H1 (cell line): ENCODE measurements at regions not wholly inside any gene's neighbourhood (a gene's known extent, or its start where the extent isn't known, plus 50 kb on each side); places are given as distances from the start of the nearest gene placed in this dataset.

Experiments
- CTCF ChIA-PET: fragments of 300-600 bp; sonication (Branson Sonifier 250); formaldehyde crosslinking; loops from one replicate; lab custom pipeline; 2021; ENCODE audit not compliant: partially characterized antibody; lab: Charles Lee
- POLR2A ChIA-PET: fragments of 300-600 bp; sonication (Branson Sonifier 250); formaldehyde crosslinking; loops from one replicate; lab custom pipeline; 2021; ENCODE audit warnings: inconsistent platforms; ENCODE audit not compliant: partially characterized antibody; lab: Charles Lee
- DNase-seq, 2 experiments: peaks; one replicate each; pipeline versions ENCODE4 v3.0.0 to v3.0.0-alpha.2; 2010 to 2022; ENCODE audit warnings: low spot score in 2 of 2, low read depth in 1 of 2, mixed read lengths in 1 of 2
- FAIRE-seq: peaks from 2 replicates; lab custom pipeline; 2011; peaks lifted over from hg19 to GRCh38; lab: Jason Lieb, UNC
- H2AFZ ChIP-seq: 2 replicates; pipeline ENCODE4 v1.8.1; 2012; ENCODE audit warnings: low read length, inconsistent platforms
- H2AK5ac ChIP-seq: 2 replicates; pipeline ENCODE4 v1.6.1; 2013; ENCODE audit warnings: low read depth, low read length
- H2BK120ac ChIP-seq: replicated peaks from 2 replicates; pipeline ENCODE3; 2013; ENCODE audit warnings: low read depth, low read length, inconsistent platforms
- H2BK12ac ChIP-seq: 2 replicates; pipeline ENCODE4 v1.6.1; 2013; ENCODE audit warnings: low read depth, low read length
- H2BK15ac ChIP-seq: 2 replicates; pipeline ENCODE4 v1.6.1; 2013; ENCODE audit warnings: low read length
- H2BK20ac ChIP-seq: 2 replicates; pipeline ENCODE4 v1.6.1; 2013; ENCODE audit warnings: low read length
- H2BK5ac ChIP-seq: 2 replicates; pipeline ENCODE4 v1.6.1; 2013; ENCODE audit warnings: low read depth, low read length
- H3K14ac ChIP-seq: 2 replicates; pipeline ENCODE4 v1.6.1; 2013; ENCODE audit warnings: inconsistent platforms; ENCODE audit not compliant: insufficient read length
- H3K18ac ChIP-seq: 2 replicates; pipeline ENCODE4 v1.6.1; 2013; ENCODE audit warnings: low read length; ENCODE audit errors: extremely low read depth
- H3K23ac ChIP-seq: 2 replicates; pipeline ENCODE4 v1.6.1; 2013; ENCODE audit warnings: inconsistent platforms; ENCODE audit not compliant: insufficient read length
- H3K23me2 ChIP-seq: 2 replicates; pipeline ENCODE4 v1.6.1; 2013; ENCODE audit warnings: low read depth, low read length
- H3K27ac ChIP-seq: 2 replicates; pipeline ENCODE4 v1.6.1; 2011; ENCODE audit warnings: low read depth, low read length, inconsistent platforms
- H3K27me3 ChIP-seq, 4 experiments: replicated peaks in 1 of 4; 1 replicate in 1 of 4; 2 replicates in 3 of 4; pipeline versions ENCODE4 v1.6.1 to v1.8.1; 2011 to 2013; ENCODE audit warnings: low read length in 3 of 4, mild to moderate bottlenecking in 3 of 4, inconsistent platforms in 2 of 4, mixed read lengths in 2 of 4, moderate library complexity in 1 of 4; ENCODE audit not compliant: control insufficient read depth in 3 of 4, insufficient read depth in 3 of 4; ENCODE audit errors: extremely low read depth in 1 of 4
- H3K36me3 ChIP-seq, 4 experiments: 2 replicates each; pipeline versions ENCODE4 v1.6.1 to v1.8.1; 2011 to 2013; ENCODE audit warnings: mild to moderate bottlenecking in 4 of 4, low read length in 3 of 4, moderate library complexity in 2 of 4, control low read depth in 1 of 4, inconsistent platforms in 1 of 4; ENCODE audit not compliant: insufficient read depth in 4 of 4, control insufficient read depth in 2 of 4
- H3K4ac ChIP-seq: replicated peaks from 2 replicates; pipeline ENCODE3; 2013; ENCODE audit warnings: low read length, low read depth, mixed read lengths, inconsistent platforms; ENCODE audit not compliant: insufficient read length
- H3K4me1 ChIP-seq, 4 experiments: replicated peaks in 1 of 4; 1 replicate in 1 of 4; 2 replicates in 3 of 4; pipeline versions ENCODE4 v1.6.1 to v1.8.1; 2011 to 2013; ENCODE audit warnings: low read length in 3 of 4, inconsistent platforms in 2 of 4, mixed read lengths in 1 of 4; ENCODE audit not compliant: insufficient read depth in 4 of 4, control insufficient read depth in 3 of 4
- H3K4me2 ChIP-seq, 2 experiments: 2 replicates each; pipeline versions ENCODE4 v1.6.1 to v1.8.1; 2011 to 2013; ENCODE audit warnings: low read depth in 2 of 2, low read length in 2 of 2, control low read depth in 1 of 2, inconsistent platforms in 1 of 2, mild to moderate bottlenecking in 1 of 2; ENCODE audit not compliant: insufficient read depth in 1 of 2
- H3K4me3 ChIP-seq, 4 experiments: fragments of 200-600, 300-600 bp in 1 of 4; sonication (generic), shearing (Covaris generic), sonication (Bioruptor Twin) in 1 of 4; 2 replicates each; pipeline versions ENCODE4 v1.5.1 to v1.8.1; 2011 to 2016; ENCODE audit warnings: low read length in 4 of 4, low read depth in 3 of 4, control low read depth in 2 of 4, inconsistent platforms in 2 of 4, mild to moderate bottlenecking in 2 of 4, mixed read lengths in 1 of 4, moderate library complexity in 1 of 4; ENCODE audit not compliant: insufficient read depth in 2 of 4; ENCODE audit errors: extremely low read depth in 1 of 4
- H3K56ac ChIP-seq: replicated peaks from 2 replicates; pipeline ENCODE3; 2013; ENCODE audit warnings: low read depth, mild to moderate bottlenecking, mixed read lengths, low read length, inconsistent platforms; ENCODE audit not compliant: insufficient read length
- H3K79me1 ChIP-seq: 2 replicates; pipeline ENCODE4 v1.6.1; 2013; ENCODE audit warnings: low read depth, low read length, control low read depth
- H3K79me2 ChIP-seq, 2 experiments: 2 replicates each; pipeline versions ENCODE4 v1.6.1 to v1.8.1; 2012 to 2013; ENCODE audit warnings: low read length in 2 of 2, mild to moderate bottlenecking in 2 of 2, inconsistent platforms in 1 of 2; ENCODE audit not compliant: insufficient read depth in 2 of 2, control insufficient read depth in 1 of 2
- H3K9ac ChIP-seq, 4 experiments: replicated peaks in 1 of 4; 1 replicate in 1 of 4; 2 replicates in 3 of 4; pipeline versions ENCODE4 v1.6.1 to v1.8.1; 2011 to 2013; ENCODE audit warnings: low read depth in 3 of 4, low read length in 3 of 4, control low read depth in 2 of 4, mild to moderate bottlenecking in 2 of 4, moderate library complexity in 2 of 4, inconsistent platforms in 1 of 4; ENCODE audit errors: extremely low read depth in 1 of 4
- H3K9me3 ChIP-seq, 2 experiments: 2 replicates each; pipeline versions ENCODE4 v1.6.1 to v1.8.1; 2012 to 2013; ENCODE audit warnings: mild to moderate bottlenecking in 2 of 2, moderate library complexity in 2 of 2, control low read depth in 1 of 2, inconsistent platforms in 1 of 2, low read depth in 1 of 2, low read length in 1 of 2, mixed read lengths in 1 of 2; ENCODE audit not compliant: insufficient read depth in 2 of 2
- H4K20me1 ChIP-seq, 2 experiments: replicated peaks in 1 of 2; 2 replicates each; pipeline versions ENCODE3 to v1.8.1; 2011 to 2013; ENCODE audit warnings: inconsistent platforms in 2 of 2, low read length in 2 of 2, mild to moderate bottlenecking in 1 of 2; ENCODE audit not compliant: insufficient read depth in 2 of 2, control insufficient read depth in 1 of 2
- H4K5ac ChIP-seq: 2 replicates; pipeline ENCODE4 v1.6.1; 2013; ENCODE audit warnings: low read length, low read depth, mixed read lengths, inconsistent platforms; ENCODE audit not compliant: insufficient read length
- H4K8ac ChIP-seq: 2 replicates; pipeline ENCODE4 v1.8.0; 2013; ENCODE audit warnings: mild to moderate bottlenecking, moderate library complexity, low read length, inconsistent platforms; ENCODE audit not compliant: insufficient read depth; ENCODE audit errors: extremely low read depth
- H4K91ac ChIP-seq: replicated peaks from 2 replicates; pipeline ENCODE3; 2013; ENCODE audit warnings: low read length, mixed read lengths, inconsistent platforms; ENCODE audit not compliant: insufficient read length
- BACH1 ChIP-seq: IDR thresholded peaks from 2 replicates; pipeline ENCODE4 v1.6.1; 2012; ENCODE audit warnings: low read length, improper control_type of control experiment
- BRCA1 ChIP-seq: IDR thresholded peaks from 2 replicates; pipeline ENCODE4 v1.6.1; 2012; ENCODE audit warnings: low read depth, low read length, improper control_type of control experiment
- CHD1 ChIP-seq: IDR thresholded peaks from 2 replicates; pipeline ENCODE4 v1.6.1; 2012; ENCODE audit warnings: low read depth, low read length, improper control_type of control experiment
- EGR1 ChIP-seq: IDR thresholded peaks from 2 replicates; pipeline ENCODE4 v1.6.1; 2011; ENCODE audit warnings: low read depth, low read length, borderline replicate concordance
- EZH2 ChIP-seq: fragments of 200-600 bp; sonication (generic); IDR thresholded peaks from 2 replicates; pipeline ENCODE4 v1.7.1; 2012; ENCODE audit warnings: low read depth, mild to moderate bottlenecking, moderate library complexity, low read length, inconsistent platforms; ENCODE audit not compliant: severe bottlenecking
- FOSL1 ChIP-seq: IDR thresholded peaks from 2 replicates; pipeline ENCODE4 v1.6.1; 2011; ENCODE audit warnings: mild to moderate bottlenecking, low read depth, low read length, moderate library complexity; ENCODE audit not compliant: insufficient read depth
- GTF2F1 ChIP-seq: IDR thresholded peaks from 2 replicates; pipeline ENCODE4 v1.6.1; 2012; ENCODE audit warnings: low read depth, low read length, improper control_type of control experiment, borderline replicate concordance
- JUND ChIP-seq: IDR thresholded peaks from 2 replicates; pipeline ENCODE4 v1.6.1; 2011; ENCODE audit warnings: mild to moderate bottlenecking, improper control_type of control experiment, low read length
- KDM5A ChIP-seq: fragments of 200-600 bp; IDR thresholded peaks from 2 replicates; pipeline ENCODE4 v1.7.1; 2012; ENCODE audit warnings: mild to moderate bottlenecking, low read length, inconsistent platforms, mixed read lengths
- POLR2AphosphoS5 ChIP-seq: IDR thresholded peaks from 2 replicates; pipeline ENCODE4 v1.6.1; 2011; ENCODE audit warnings: low read depth, low read length
- RXRA ChIP-seq: IDR thresholded peaks from 2 replicates; pipeline ENCODE4 v1.6.1; 2011; ENCODE audit warnings: low read depth, mild to moderate bottlenecking, low read length, moderate library complexity; ENCODE audit not compliant: insufficient read depth
- SP2 ChIP-seq: IDR thresholded peaks from 2 replicates; pipeline ENCODE4 v1.6.1; 2012; ENCODE audit warnings: mild to moderate bottlenecking, low read length, inconsistent platforms
- SP4 ChIP-seq: IDR thresholded peaks from 2 replicates; pipeline ENCODE4 v1.6.1; 2012; ENCODE audit warnings: low read length, inconsistent platforms
- TBP ChIP-seq: IDR thresholded peaks from 2 replicates; pipeline ENCODE4 v1.6.1; 2011; ENCODE audit warnings: low read depth, low read length, improper control_type of control experiment
- WGBS, 2 experiments: shearing (Covaris generic) in 1 of 2; methylation state at CpG; one replicate each; pipeline versions ENCODE4 v1.1.6 to v1.1.7; 2013 to 2015; ENCODE audit warnings: low lambda C conversion rate in 2 of 2, mixed read lengths in 2 of 2, inconsistent platforms in 1 of 2, low coverage in 1 of 2, missing lambda C conversion rate in 1 of 2; ENCODE audit not compliant: insufficient replicate concordance in 2 of 2, insufficient coverage in 1 of 2, insufficient read length in 1 of 2; ENCODE audit errors: extremely low coverage in 1 of 2, missing lambda C conversion rate in 1 of 2; 5-methylcytosine and 5-hydroxymethylcytosine counted together
- TF ChIP-seq, protein P1 (sequence below): IDR thresholded peaks from 2 replicates; pipeline ENCODE4 v1.6.1; 2012; ENCODE audit warnings: inconsistent platforms

DNA sequence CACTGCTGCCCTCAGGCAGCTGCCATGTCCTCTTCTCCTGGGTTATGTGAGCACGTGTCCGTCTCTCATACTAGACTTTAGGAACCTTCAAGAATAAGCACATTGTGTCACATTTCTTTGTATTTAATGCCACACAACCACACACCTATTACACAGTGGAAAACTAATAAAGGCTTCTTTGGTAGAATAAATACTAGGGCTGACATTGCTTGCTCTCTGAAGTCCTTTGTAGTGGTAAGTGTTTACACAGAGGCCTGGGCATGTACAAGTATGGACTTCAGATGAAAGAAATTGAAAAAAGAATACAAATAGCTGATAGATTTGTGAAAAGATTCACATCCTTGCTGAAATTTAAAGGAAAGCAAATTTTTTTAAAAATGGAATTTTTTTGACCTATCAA, 188.1 kb upstream of the CCL2 start:
- H2BK20ac ChIP-seq, result no peak overlapping the region
- DNase-seq, result no peak
- H3K4me2 ChIP-seq, result no peak overlapping the region
- no peaks in the 10 kb centered on the region for H3K79me2 ChIP-seq
- no peaks in the 10 kb centered on the region; a peak in 1 of 4 replicates for H3K9me3 ChIP-seq
- FAIRE-seq, result no peak
- no peak overlapping the region for H3K4me3 ChIP-seq
- H3K14ac ChIP-seq, result no peak overlapping the region
- H4K20me1 ChIP-seq, result peaks cover 0 to 3% of the 10 kb centered on the region in 2 experiments
- no peak overlapping the region for H3K18ac ChIP-seq
- H4K91ac ChIP-seq, result no peak overlapping the region
- TF ChIP-seq RXRA (no peak), JUND (no peak), BACH1 (no peak), SP2 (no peak), KDM5A (no peak), EZH2 (no peak), SP4 (no peak), EGR1 (no peak), CHD1 (no peak), TBP (no peak), GTF2F1 (no peak), BRCA1 (no peak), FOSL1 (no peak), POLR2AphosphoS5 (no peak)
- TF ChIP-seq, protein P1, sequence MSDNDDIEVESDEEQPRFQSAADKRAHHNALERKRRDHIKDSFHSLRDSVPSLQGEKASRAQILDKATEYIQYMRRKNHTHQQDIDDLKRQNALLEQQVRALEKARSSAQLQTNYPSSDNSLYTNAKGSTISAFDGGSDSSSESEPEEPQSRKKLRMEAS, result no peak
- no peak overlapping the region for H2BK5ac ChIP-seq
- no peaks in the 10 kb centered on the region for H3K36me3 ChIP-seq
- no peak overlapping the region for H3K23ac ChIP-seq
- no peaks in the 10 kb centered on the region for H3K23me2 ChIP-seq
- CTCF ChIA-PET, result interaction anchor here (1.0 to 1.5 kb wide), 2 partner anchors 14 to 28 kb away, joined by 3 read pairs; no protein-coding TSS in a partner anchor
- H3K27me3 ChIP-seq, result no peaks in the 10 kb centered on the region
- WGBS, 2 experiments, result 96% methylated on average over 2 of the region's 2 CpGs; no CpG with 5 or more reads in 1 of the 2 experiments
- no peak overlapping the region for H2BK120ac ChIP-seq
- peaks cover 0 to 2% (median under 1%) of the 10 kb centered on the region in 4 experiments; a peak in 1 of 7 replicates for H3K4me1 ChIP-seq
- no peak overlapping the region for H2BK12ac ChIP-seq
- H2AFZ ChIP-seq, result no peak overlapping the region
- POLR2A ChIA-PET, result no interaction called here
- no peaks in the 10 kb centered on the region for H3K79me1 ChIP-seq
- H2AK5ac ChIP-seq, result no peak overlapping the region
- H2BK15ac ChIP-seq, result no peak overlapping the region
- H4K8ac ChIP-seq, result no peak overlapping the region
- H3K27ac ChIP-seq, result no peak overlapping the region
- H3K56ac ChIP-seq, result no peak overlapping the region
- no peak overlapping the region for H3K4ac ChIP-seq
- no peak overlapping the region for H4K5ac ChIP-seq
- no peak overlapping the region for H3K9ac ChIP-seq
